ENCODE measurements at regions not wholly inside any gene's neighbourhood (a gene's known extent, or its start where the extent isn't known, plus 50 kb on each side); places are given as distances from the start of the nearest gene placed in this dataset.

DNA sequence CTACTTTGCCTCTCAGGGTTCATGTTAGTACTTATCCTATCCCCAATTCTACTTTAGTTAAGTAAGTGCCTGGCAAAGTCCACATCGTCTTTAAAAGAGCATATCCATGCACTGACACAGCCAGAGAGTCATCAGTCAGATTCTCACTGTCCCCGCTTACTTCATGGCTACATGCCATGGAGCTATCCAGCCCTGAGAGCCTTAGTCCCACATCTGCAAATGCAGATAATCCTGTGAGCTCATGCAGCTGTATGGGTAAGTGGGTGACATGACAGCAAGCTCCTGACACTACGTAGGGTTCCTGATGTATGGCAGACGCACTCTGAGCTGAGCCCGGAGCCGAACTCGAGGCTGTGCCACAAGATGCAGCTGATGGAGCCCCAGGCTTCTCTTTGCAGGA, 661.5 kb downstream of the LIG4 start:
- intact Hi-C loops (cut with DNase I): no loop called here

GRCh38 chr13:107551521-107551920, 663.8 kb downstream of the LIG4 start:
- Histone ChIP-seq H3K4me3 (no peak overlapping the region), H3K4me1 (no peaks in the 10 kb centered on the region), H3K9me3 (no peaks in the 10 kb centered on the region), H3K36me3 (no peaks in the 10 kb centered on the region), H3K27me3 (no peaks in the 10 kb centered on the region), H3K27ac (no peak overlapping the region)
- no peak for TF ChIP-seq POLR2A (IDR thresholded peaks at IDR 0.05)
- TF ChIP-seq CTCF (IDR thresholded peaks at IDR 0.05): no peak
- WGBS, 2 donors: 88 to 89% methylated on average over 2 of the region's 2 CpGs
- DNase-seq: no peak
- intact Hi-C loops (cut with DNase I): no loop called here

More for the DNA sequence above, 661.5 kb downstream of the LIG4 start:
- Histone ChIP-seq H3K27me3 (no peaks in the 10 kb centered on the region), H3K36me3 (no peaks in the 10 kb centered on the region), H3K9me3 (no peaks in the 10 kb centered on the region), H3K4me1 (no peaks in the 10 kb centered on the region), H3K4me3 (no peak overlapping the region), H3K27ac (no peak overlapping the region)
- TF ChIP-seq CTCF (IDR thresholded peaks at IDR 0.05): no peak
- TF ChIP-seq POLR2A (IDR thresholded peaks at IDR 0.05): no peak
- WGBS, 2 donors: 70 to 80% methylated on average over 5 to 6 of the region's 7 CpGs
- DNase-seq: no peak

- Histone ChIP-seq H3K4me3 (no peak overlapping the region), H3K4me1 (no peaks in the 10 kb centered on the region), H3K9me3 (peaks cover 0 to 9% (median 0%) of the 10 kb centered on the region in 3 donors), H3K27me3 (no peaks in the 10 kb centered on the region), H3K36me3 (no peaks in the 10 kb centered on the region), H3K27ac (no peak overlapping the region)
- intact Hi-C loops (cut with DNase I): no loop called here
- TF ChIP-seq CTCF (IDR thresholded peaks at IDR 0.05) (no peak), POLR2A (IDR thresholded peaks at IDR 0.05) (no peak)
- no peak for DNase-seq
- WGBS, 2 donors: 27 to 67% methylated on average over 1 of the region's 1 CpG
These were observed 667.0 kb downstream of the LIG4 start for GRCh38 chr13:107548338-107548737.

DNA sequence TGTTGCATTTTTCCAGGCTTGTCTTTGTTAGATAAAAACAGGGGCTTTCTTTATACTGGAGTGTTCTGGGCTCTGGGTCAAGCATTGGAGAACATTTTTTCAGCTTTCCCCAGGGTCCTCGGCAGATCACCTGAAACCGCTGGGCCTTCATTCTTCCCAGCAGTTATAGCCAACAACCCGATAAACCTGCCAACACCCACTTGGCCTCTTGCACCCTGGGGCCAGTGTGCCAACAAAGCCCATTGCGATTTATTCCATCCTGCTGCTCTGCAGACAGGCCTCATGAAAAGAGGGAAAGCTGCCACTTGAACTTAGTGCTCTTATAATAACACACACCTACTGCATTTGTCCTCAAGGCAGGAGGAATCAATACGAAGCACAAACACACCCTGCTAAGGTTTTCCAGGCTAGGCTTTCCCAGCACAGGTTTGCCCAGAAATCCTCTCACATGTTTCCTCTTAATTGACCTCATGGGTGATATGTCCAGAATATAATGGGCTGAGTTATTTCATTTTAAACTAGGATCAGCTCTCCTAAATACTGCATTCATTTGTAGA, 669.3 kb downstream of the LIG4 start:
- Histone ChIP-seq H3K27ac (no peak overlapping the region), H3K36me3 (no peaks in the 10 kb centered on the region), H3K9me3 (peaks cover 0 to 9% (median 0%) of the 10 kb centered on the region in 3 donors), H3K4me1 (no peaks in the 10 kb centered on the region), H3K27me3 (no peaks in the 10 kb centered on the region), H3K4me3 (no peak overlapping the region)
- WGBS, 2 donors: 53 to 67% methylated on average over 4 to 5 of the region's 5 CpGs
- intact Hi-C loops (cut with DNase I): no loop called here
- DNase-seq: no peak
- TF ChIP-seq CTCF (IDR thresholded peaks at IDR 0.05) (no peak), POLR2A (IDR thresholded peaks at IDR 0.05) (no peak)

- no peaks in the 10 kb centered on the region for H3K4me1 ChIP-seq
- WGBS, 2 donors: 68 to 75% methylated on average over 1 of the region's 1 CpG
- TF ChIP-seq CTCF (IDR thresholded peaks at IDR 0.05) (no peak), POLR2A (IDR thresholded peaks at IDR 0.05) (no peak)
- H3K27ac ChIP-seq: no peak overlapping the region
- intact Hi-C loops (cut with DNase I): no loop called here
- no peak overlapping the region for H3K4me3 ChIP-seq
- DNase-seq: no peak
- H3K36me3 ChIP-seq: no peaks in the 10 kb centered on the region
- peaks cover 0 to 8% (median 0%) of the 10 kb centered on the region in 3 donors for H3K9me3 ChIP-seq
- H3K27me3 ChIP-seq: no peaks in the 10 kb centered on the region
These were observed 680.8 kb downstream of the LIG4 start for GRCh38 chr13:107534548-107534947.
